Heart right ventricle (tissue), 16 donors: ENCODE measurements at regions not wholly inside any gene's neighbourhood (a gene's known extent, or its start where the extent isn't known, plus 50 kb on each side); places are given as distances from the start of the nearest gene placed in this dataset.

ENCODE experiments used
- ATAC-seq, 8 donors: fragments of 200-7000 bp; cut with Tn5 transposase; one replicate each; pipeline ENCODE4 v1.9.1; 2020; ENCODE audit warnings: mild to moderate bottlenecking in 8 of 8, moderate library complexity in 8 of 8, moderate number of reproducible peaks in 1 of 8
- DNase-seq, 2 donors: peaks; one replicate each; pipeline ENCODE4 v3.0.0-alpha.2; 2020
- H3K27ac ChIP-seq, 10 donors: fragments of 200-600 bp; sonication (generic) in 2 of 10; one replicate each; pipeline versions ENCODE4 v1.5.0 to v1.8.0; 2020 to 2022; ENCODE audit warnings: mild to moderate bottlenecking in 3 of 10
- H3K27me3 ChIP-seq, 7 donors: fragments of 200-600 bp; one replicate each; pipeline ENCODE4 v1.8.0; 2021 to 2022; ENCODE audit warnings: mild to moderate bottlenecking in 2 of 7
- H3K36me3 ChIP-seq, 9 donors: fragments of 200-600 bp; sonication (generic) in 1 of 9; one replicate each; pipeline versions ENCODE4 v1.5.0 to v1.8.0; 2020 to 2022; ENCODE audit warnings: mild to moderate bottlenecking in 2 of 9
- H3K4me1 ChIP-seq, 9 donors: fragments of 200-600 bp; sonication (generic) in 1 of 9; one replicate each; pipeline versions ENCODE4 v1.5.0 to v1.8.0; 2020 to 2022; ENCODE audit warnings: mild to moderate bottlenecking in 4 of 9
- H3K4me3 ChIP-seq, 10 donors: fragments of 200-600 bp; sonication (generic) in 2 of 10; one replicate each; pipeline versions ENCODE4 v1.5.0 to v1.8.0; 2020 to 2022; ENCODE audit warnings: mild to moderate bottlenecking in 7 of 10, moderate library complexity in 2 of 10
- H3K9me3 ChIP-seq, 11 donors: fragments of 200-600 bp in 10 of 11; sonication (generic) in 2 of 11; one replicate each; pipeline versions ENCODE4 v1.5.0 to v1.8.0; 2013 to 2022; ENCODE audit warnings: mild to moderate bottlenecking in 2 of 11, control low read depth in 1 of 11, moderate library complexity in 1 of 11
- WGBS, 2 donors: extraction: QIAGEN DNeasy Blood & Tissue Kit; methylation state at CpG; one replicate each; pipeline ENCODE4 v1.1.7; 2013; ENCODE audit warnings: inconsistent platforms in 1 of 2; 5-methylcytosine and 5-hydroxymethylcytosine counted together
- intact Hi-C, 10 donors: fragments of 100-400 bp; cut with DNase I; formaldehyde crosslinking; loops; one replicate each; pipeline versions ENCODE4 v1.11.1 to v1.14.2; 2022
- TF ChIP-seq, protein P1 (sequence below), 9 donors: fragments of 200-600 bp; sonication (generic) in 2 of 9; IDR thresholded peaks; one replicate each; pipeline versions ENCODE4 v1.5.0 to v1.8.0; 2021 to 2022; ENCODE audit warnings: antibody characterized with exemption in 9 of 9, mild to moderate bottlenecking in 5 of 9, moderate library complexity in 1 of 9
- donor health status: Arrhythmogenic right ventricular cardiomyopathy.
- donor health status: ischemic (EF 13 %, LVEDD 7.1; RV severe dilation, severe dysfunction).
- donor health status: healthy with polysubstance abuse.
- donor health status: DM: no; HTN: yes; CAD: no.
- donor health status: DM: no; HTN: no; CAD: no.
- donor health status: ischemic (EF 25% LVEDD 6.9; RV normal size, moderate dysfunction).
- donor health status: ischemic (EF 25% LVEDD 5.7; RV mildly dilated, moderate dysfunction).
- donor health status: healthy.
- donor health status: DM: yes; HTN: yes; CAD: no.
- donor health status: Ischemic cardiomyopathy.
- donor health status: ischemic (EF 35%, LVEDD 5.7; RV mildly dilated, moderate dysfunction).
- donor health status: nonischemic (EF 11% LVEDD 7.7; RV severe dilation, severe dysfunction).
- donor health status: DM: yes; HTN: yes; CAD: no.
- donor health status: PGD.
- donor health status: ischemic (EF 29% LVEDD 5.4; RV normal size, mild dysfunction).
- donor health status: nonischemic (EF 23%, LVEDD 6.1; RV moderate dilation, normal function).

DNA sequence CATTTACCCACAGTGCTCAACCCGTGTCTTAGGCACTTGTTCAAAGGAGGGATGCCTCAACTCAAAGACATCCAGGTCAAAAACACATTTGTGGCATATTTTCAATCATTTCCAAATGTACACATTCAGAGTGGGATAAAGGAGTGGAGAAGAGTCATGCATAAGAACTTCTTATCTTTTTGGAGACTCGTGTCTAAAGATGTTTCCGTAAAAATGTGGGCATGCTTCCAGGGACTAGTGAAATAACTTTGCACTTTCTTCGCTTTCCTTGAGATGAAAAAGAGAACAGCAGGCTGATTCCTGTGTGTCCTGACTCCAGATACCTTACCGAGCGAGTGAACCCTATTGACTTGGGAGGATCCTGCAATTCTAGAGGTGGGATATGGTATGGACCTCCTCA, 256.6 kb upstream of the KCNJ16 start:
- ATAC-seq (no peak), DNase-seq (no peak)
- peaks cover 0 to 6% (median 0%) of the 10 kb centered on the region in 9 donors for H3K4me1 ChIP-seq
- H3K27ac ChIP-seq: no peak overlapping the region
- H3K4me3 ChIP-seq: no peak overlapping the region
- H3K36me3 ChIP-seq: no peaks in the 10 kb centered on the region
- WGBS, 2 donors: 51 to 58% methylated on average over 6 of the region's 6 CpGs
- H3K9me3 ChIP-seq: no peaks in the 10 kb centered on the region
- intact Hi-C loops: no loop called here
- TF ChIP-seq, protein P1, sequence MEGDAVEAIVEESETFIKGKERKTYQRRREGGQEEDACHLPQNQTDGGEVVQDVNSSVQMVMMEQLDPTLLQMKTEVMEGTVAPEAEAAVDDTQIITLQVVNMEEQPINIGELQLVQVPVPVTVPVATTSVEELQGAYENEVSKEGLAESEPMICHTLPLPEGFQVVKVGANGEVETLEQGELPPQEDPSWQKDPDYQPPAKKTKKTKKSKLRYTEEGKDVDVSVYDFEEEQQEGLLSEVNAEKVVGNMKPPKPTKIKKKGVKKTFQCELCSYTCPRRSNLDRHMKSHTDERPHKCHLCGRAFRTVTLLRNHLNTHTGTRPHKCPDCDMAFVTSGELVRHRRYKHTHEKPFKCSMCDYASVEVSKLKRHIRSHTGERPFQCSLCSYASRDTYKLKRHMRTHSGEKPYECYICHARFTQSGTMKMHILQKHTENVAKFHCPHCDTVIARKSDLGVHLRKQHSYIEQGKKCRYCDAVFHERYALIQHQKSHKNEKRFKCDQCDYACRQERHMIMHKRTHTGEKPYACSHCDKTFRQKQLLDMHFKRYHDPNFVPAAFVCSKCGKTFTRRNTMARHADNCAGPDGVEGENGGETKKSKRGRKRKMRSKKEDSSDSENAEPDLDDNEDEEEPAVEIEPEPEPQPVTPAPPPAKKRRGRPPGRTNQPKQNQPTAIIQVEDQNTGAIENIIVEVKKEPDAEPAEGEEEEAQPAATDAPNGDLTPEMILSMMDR (IDR thresholded peaks at IDR 0.05): no peak
- no peaks in the 10 kb centered on the region for H3K27me3 ChIP-seq

DNA sequence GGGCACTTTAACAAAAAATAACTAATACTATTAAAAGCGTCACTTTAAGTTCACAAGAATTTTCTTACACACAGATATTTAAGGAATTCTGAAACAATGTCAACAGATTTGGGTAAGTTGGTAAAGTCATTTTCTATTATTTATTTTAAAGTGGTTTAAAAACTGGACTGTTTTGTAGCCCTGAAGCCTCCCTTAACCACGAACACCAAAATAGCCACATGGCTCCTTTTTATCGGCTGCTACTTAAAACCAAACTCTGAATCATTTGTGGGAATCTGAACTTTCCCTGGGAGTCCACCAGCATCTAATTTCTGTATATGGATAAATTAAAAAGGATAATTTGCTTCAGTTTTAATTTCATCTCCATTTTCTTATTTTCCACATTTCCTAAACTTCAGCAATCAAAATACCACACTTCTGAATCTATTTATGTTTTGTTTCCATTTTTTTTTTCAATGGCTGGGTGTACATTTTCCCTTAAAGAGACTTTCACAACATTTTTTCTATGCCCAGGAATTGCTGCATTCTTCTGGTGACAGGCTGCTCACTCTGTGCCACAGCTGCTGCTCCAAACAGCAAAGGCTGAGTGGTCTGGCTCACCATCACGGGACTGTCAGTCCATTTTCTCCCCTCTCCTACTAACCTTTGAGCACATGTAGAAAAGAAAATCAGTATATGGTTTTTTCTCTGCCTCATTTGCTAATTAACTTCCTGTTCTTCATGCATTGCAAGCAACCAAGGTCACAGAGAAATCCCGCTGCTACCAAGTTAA, 255.5 kb upstream of the KCNJ16 start:
- TF ChIP-seq, protein P1 (IDR thresholded peaks at IDR 0.05): no peak
- H3K36me3 ChIP-seq: no peaks in the 10 kb centered on the region
- no peaks in the 10 kb centered on the region for H3K27me3 ChIP-seq
- WGBS, 2 donors: 73 to 87% methylated on average over 5 of the region's 5 CpGs
- H3K9me3 ChIP-seq: no peaks in the 10 kb centered on the region
- peaks cover 0 to 6% (median 0%) of the 10 kb centered on the region in 9 donors for H3K4me1 ChIP-seq
- H3K27ac ChIP-seq: no peak overlapping the region
- no peak for ATAC-seq
- no peak overlapping the region for H3K4me3 ChIP-seq
- intact Hi-C loops: no loop called here
- DNase-seq: no peak

DNA sequence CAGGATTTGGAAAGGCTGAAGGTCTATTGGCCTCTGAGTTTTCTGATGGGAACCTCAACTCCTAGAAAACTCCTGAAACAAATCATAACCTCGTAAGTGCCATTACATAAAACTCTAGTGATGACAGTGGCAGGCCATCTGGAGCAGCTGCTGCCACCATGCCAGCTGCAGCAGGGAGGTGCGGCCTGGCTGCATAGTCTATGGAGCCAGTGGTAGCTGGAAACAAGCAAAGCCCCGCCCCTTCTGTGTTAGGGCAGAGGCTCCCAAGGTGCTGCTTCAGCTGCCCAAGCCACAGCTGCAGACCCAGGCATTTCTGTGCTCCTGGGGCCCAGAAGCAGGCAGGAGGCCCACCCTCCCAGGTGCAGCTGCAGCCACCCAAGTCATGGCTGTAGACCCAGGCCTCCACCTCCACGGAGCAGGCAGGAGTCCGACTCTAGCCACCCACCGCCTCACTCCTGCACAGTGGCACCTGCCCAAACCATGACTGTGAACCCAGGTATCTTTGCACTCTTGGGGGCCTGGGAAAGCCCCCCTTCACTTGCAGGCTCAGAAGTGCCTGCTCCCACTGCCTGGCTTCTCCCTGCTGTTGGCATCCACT, 254.1 kb upstream of the KCNJ16 start:
- 96 to 99% methylated on average over 6 of the region's 6 CpGs for WGBS, 2 donors
- no peaks in the 10 kb centered on the region for H3K27me3 ChIP-seq
- peaks cover 0 to 6% (median 0%) of the 10 kb centered on the region in 9 donors for H3K4me1 ChIP-seq
- no peak for DNase-seq
- no peak overlapping the region for H3K4me3 ChIP-seq
- intact Hi-C loops: no loop called here
- no peaks in the 10 kb centered on the region for H3K36me3 ChIP-seq
- TF ChIP-seq, protein P1 (IDR thresholded peaks at IDR 0.05): no peak
- peaks cover 0 to 1% (median 0%) of the 10 kb centered on the region in 11 donors for H3K9me3 ChIP-seq
- H3K27ac ChIP-seq: no peak overlapping the region
- no peak for ATAC-seq

DNA sequence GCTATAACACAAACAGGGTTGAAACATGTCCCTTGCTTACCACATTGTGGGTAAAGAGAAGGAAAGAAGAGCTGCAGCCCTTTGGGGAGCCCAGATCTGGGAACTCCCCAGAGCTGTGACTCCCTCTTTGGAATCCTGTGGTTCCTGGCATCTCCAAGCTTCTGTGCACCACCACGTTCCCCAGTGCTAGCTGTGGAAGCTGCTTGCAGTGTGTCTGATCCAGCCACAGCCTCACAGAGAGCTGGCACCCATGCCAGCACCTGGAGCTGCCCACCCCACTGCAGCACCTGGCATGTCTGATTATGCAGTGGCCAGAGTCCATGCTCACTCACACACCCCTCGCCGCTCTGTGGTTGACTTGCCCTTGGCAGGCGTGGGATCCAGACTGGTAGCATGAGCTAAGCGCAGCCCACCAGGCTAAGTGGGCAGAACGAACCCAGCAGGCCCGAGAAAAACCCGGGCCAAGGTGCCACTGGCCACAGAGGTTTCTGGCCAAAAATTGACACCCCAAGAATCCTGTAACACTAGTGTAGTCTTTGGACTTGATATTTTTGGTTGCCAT, 252.6 kb upstream of the KCNJ16 start:
- 96 to 97% methylated on average over 8 of the region's 8 CpGs for WGBS, 2 donors
- Histone ChIP-seq H3K9me3 (peaks cover 0 to 6% (median 0%) of the 10 kb centered on the region in 11 donors), H3K36me3 (no peaks in the 10 kb centered on the region), H3K27me3 (no peaks in the 10 kb centered on the region), H3K4me1 (peaks cover 0 to 10% (median 4%) of the 10 kb centered on the region in 9 donors), H3K27ac (no peak overlapping the region), H3K4me3 (no peak overlapping the region)
- ATAC-seq (no peak), DNase-seq (no peak)
- TF ChIP-seq, protein P1 (IDR thresholded peaks at IDR 0.05): no peak
- intact Hi-C loops: no loop called here
